SK-N-SH treated with all-trans-retinoic acid at 6 μM for 48 hours (cell line): ENCODE measurements at regions not wholly inside any gene's neighbourhood (a gene's known extent, or its start where the extent isn't known, plus 50 kb on each side); places are given as distances from the start of the nearest gene placed in this dataset.

Source experiments
- ATAC-seq: fragments of 200-7000 bp; cut with Tn5 transposase; 3 replicates; pipeline ENCODE4 v1.9.1; 2020; ENCODE audit warnings: mild to moderate bottlenecking, moderate library complexity
- ARNTL ChIP-seq: fragments of 450-650 bp; formaldehyde crosslinking; IDR thresholded peaks from 2 replicates; pipeline ENCODE4 v1.5.0; 2020; ENCODE audit warnings: low read depth, mild to moderate bottlenecking, moderate library complexity, borderline replicate concordance
- BACH2 ChIP-seq: fragments of 250-450 bp; sonication (Bioruptor Pico); IDR thresholded peaks from 2 replicates; pipeline ENCODE4 v1.9.0; 2021; ENCODE audit warnings: mild to moderate bottlenecking, borderline replicate concordance
- CSDC2 ChIP-seq: fragments of 250-450 bp; sonication (Bioruptor Pico); IDR thresholded peaks from 2 replicates; pipeline ENCODE4 v1.5.0; 2020; ENCODE audit warnings: mild to moderate bottlenecking, moderate library complexity
- ESRRG ChIP-seq: fragments of 250-450 bp; sonication (Bioruptor Pico); IDR thresholded peaks from 2 replicates; pipeline ENCODE4 v1.6.1; 2021; ENCODE audit warnings: mild to moderate bottlenecking
- GLIS3 ChIP-seq: fragments of 250-450 bp; sonication (Bioruptor Pico); IDR thresholded peaks from 2 replicates; pipeline ENCODE4 v1.5.0; 2020; ENCODE audit warnings: mild to moderate bottlenecking, moderate library complexity
- ISL1 ChIP-seq: fragments of 250-450 bp; sonication (Bioruptor Pico); IDR thresholded peaks from 2 replicates; pipeline ENCODE4 v2.1.2; 2022; ENCODE audit warnings: mild to moderate bottlenecking, moderate library complexity
- OSR1 ChIP-seq: fragments of 250-450 bp; sonication (Bioruptor Pico); IDR thresholded peaks from 2 replicates; pipeline ENCODE4 v1.8.0; 2022; ENCODE audit warnings: moderate library complexity, mild to moderate bottlenecking, inconsistent platforms
- POU6F1 ChIP-seq: fragments of 250-450 bp; sonication (Bioruptor Pico); IDR thresholded peaks from 2 replicates; pipeline ENCODE4 v1.8.0; 2021; ENCODE audit warnings: low read depth, mild to moderate bottlenecking, moderate library complexity, borderline replicate concordance
- PPARA ChIP-seq: fragments of 250-450 bp; sonication (Bioruptor Pico); IDR thresholded peaks from 2 replicates; pipeline ENCODE4 v1.5.0; 2020; ENCODE audit warnings: mild to moderate bottlenecking, borderline replicate concordance
- RARB ChIP-seq: fragments of 250-450 bp; sonication (Bioruptor Pico); IDR thresholded peaks from 2 replicates; pipeline ENCODE4 v1.8.0; 2021; ENCODE audit warnings: mild to moderate bottlenecking, moderate library complexity
- SNAI2 ChIP-seq: fragments of 250-450 bp; sonication (Bioruptor Pico); IDR thresholded peaks from 2 replicates; pipeline ENCODE4 v1.5.0; 2020; ENCODE audit warnings: mild to moderate bottlenecking, moderate library complexity
- TCF4 ChIP-seq: fragments of 250-450 bp; sonication (Bioruptor Pico); IDR thresholded peaks from 2 replicates; pipeline ENCODE4 v1.8.0; 2021; ENCODE audit warnings: mild to moderate bottlenecking, moderate library complexity, borderline replicate concordance
- TOX ChIP-seq: fragments of 250-450 bp; sonication (Bioruptor Pico); IDR thresholded peaks from 2 replicates; pipeline ENCODE4 v1.8.0; 2021; ENCODE audit warnings: mild to moderate bottlenecking, moderate library complexity, borderline replicate concordance
- TSHZ2 ChIP-seq: fragments of 250-450 bp; sonication (Bioruptor Pico); IDR thresholded peaks from 2 replicates; pipeline ENCODE4 v1.5.0; 2020; ENCODE audit warnings: mild to moderate bottlenecking, moderate library complexity
- ZC3H10 ChIP-seq: fragments of 250-450 bp; sonication (Bioruptor Pico); IDR thresholded peaks from 2 replicates; pipeline ENCODE4 v1.5.1; 2021; ENCODE audit warnings: mild to moderate bottlenecking, moderate library complexity
- ZFP3 ChIP-seq: fragments of 250-450 bp; sonication (Bioruptor Pico); IDR thresholded peaks from 2 replicates; pipeline ENCODE4 v1.5.0; 2020; ENCODE audit warnings: mild to moderate bottlenecking, moderate library complexity
- ZFP30 ChIP-seq: fragments of 450-650 bp; formaldehyde crosslinking; IDR thresholded peaks from 2 replicates; pipeline ENCODE4 v1.5.0; 2022; ENCODE audit warnings: mild to moderate bottlenecking, moderate library complexity
- ZNF565 ChIP-seq: fragments of 450-650 bp; formaldehyde crosslinking; conservative IDR thresholded peaks from 2 replicates; pipeline ENCODE4 v1.5.0; 2020; ENCODE audit warnings: low read depth, mild to moderate bottlenecking, moderate library complexity
- ZNF70 ChIP-seq: fragments of 450-650 bp; formaldehyde crosslinking; IDR thresholded peaks from 2 replicates; pipeline ENCODE4 v1.5.0; 2020; ENCODE audit warnings: mild to moderate bottlenecking, moderate library complexity
- ZNF8 ChIP-seq: fragments of 450-650 bp; formaldehyde crosslinking; IDR thresholded peaks from 2 replicates; pipeline ENCODE4 v1.5.0; 2020; ENCODE audit warnings: mild to moderate bottlenecking, moderate library complexity
- TF ChIP-seq, protein P1 (sequence below): fragments of 250-450 bp; sonication (Bioruptor Pico); IDR thresholded peaks from 2 replicates; pipeline ENCODE4 v1.8.0; 2020; ENCODE audit warnings: mild to moderate bottlenecking, moderate library complexity, borderline replicate concordance
- TF ChIP-seq, protein P2 (sequence below): fragments of 250-450 bp; sonication (Bioruptor Pico); IDR thresholded peaks from 2 replicates; pipeline ENCODE4 v1.5.1; 2020; ENCODE audit warnings: low read depth, mild to moderate bottlenecking, moderate library complexity
- TF ChIP-seq, protein P3 (sequence below): fragments of 250-450 bp; sonication (Bioruptor Pico); IDR thresholded peaks from 2 replicates; pipeline ENCODE4 v1.5.1; 2021; ENCODE audit warnings: mild to moderate bottlenecking, moderate library complexity

- no peak for TF ChIP-seq ZNF70 (CRISPR knock-in tag)
- no peak for TF ChIP-seq RARB (CRISPR knock-in tag)
- TF ChIP-seq PPARA (CRISPR knock-in tag): no peak
- TF ChIP-seq CSDC2 (CRISPR knock-in tag): no peak
- TF ChIP-seq ZFP3 (CRISPR knock-in tag): no peak
- TF ChIP-seq, protein P1, sequence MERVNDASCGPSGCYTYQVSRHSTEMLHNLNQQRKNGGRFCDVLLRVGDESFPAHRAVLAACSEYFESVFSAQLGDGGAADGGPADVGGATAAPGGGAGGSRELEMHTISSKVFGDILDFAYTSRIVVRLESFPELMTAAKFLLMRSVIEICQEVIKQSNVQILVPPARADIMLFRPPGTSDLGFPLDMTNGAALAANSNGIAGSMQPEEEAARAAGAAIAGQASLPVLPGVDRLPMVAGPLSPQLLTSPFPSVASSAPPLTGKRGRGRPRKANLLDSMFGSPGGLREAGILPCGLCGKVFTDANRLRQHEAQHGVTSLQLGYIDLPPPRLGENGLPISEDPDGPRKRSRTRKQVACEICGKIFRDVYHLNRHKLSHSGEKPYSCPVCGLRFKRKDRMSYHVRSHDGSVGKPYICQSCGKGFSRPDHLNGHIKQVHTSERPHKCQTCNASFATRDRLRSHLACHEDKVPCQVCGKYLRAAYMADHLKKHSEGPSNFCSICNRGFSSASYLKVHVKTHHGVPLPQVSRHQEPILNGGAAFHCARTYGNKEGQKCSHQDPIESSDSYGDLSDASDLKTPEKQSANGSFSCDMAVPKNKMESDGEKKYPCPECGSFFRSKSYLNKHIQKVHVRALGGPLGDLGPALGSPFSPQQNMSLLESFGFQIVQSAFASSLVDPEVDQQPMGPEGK (CRISPR knock-in tag): no peak
- no peak for TF ChIP-seq GLIS3 (CRISPR knock-in tag)
- no peak for TF ChIP-seq TOX (CRISPR knock-in tag)
- no peak for TF ChIP-seq ESRRG
- TF ChIP-seq ZNF565: no peak
- no peak for TF ChIP-seq ZC3H10
- no peak for TF ChIP-seq TCF4 (CRISPR knock-in tag)
- TF ChIP-seq SNAI2 (CRISPR knock-in tag): no peak
- TF ChIP-seq, protein P2, sequence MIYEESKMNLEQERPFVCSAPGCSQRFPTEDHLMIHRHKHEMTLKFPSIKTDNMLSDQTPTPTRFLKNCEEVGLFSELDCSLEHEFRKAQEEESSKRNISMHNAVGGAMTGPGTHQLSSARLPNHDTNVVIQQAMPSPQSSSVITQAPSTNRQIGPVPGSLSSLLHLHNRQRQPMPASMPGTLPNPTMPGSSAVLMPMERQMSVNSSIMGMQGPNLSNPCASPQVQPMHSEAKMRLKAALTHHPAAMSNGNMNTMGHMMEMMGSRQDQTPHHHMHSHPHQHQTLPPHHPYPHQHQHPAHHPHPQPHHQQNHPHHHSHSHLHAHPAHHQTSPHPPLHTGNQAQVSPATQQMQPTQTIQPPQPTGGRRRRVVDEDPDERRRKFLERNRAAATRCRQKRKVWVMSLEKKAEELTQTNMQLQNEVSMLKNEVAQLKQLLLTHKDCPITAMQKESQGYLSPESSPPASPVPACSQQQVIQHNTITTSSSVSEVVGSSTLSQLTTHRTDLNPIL (CRISPR knock-in tag): no peak
- TF ChIP-seq, protein P3, sequence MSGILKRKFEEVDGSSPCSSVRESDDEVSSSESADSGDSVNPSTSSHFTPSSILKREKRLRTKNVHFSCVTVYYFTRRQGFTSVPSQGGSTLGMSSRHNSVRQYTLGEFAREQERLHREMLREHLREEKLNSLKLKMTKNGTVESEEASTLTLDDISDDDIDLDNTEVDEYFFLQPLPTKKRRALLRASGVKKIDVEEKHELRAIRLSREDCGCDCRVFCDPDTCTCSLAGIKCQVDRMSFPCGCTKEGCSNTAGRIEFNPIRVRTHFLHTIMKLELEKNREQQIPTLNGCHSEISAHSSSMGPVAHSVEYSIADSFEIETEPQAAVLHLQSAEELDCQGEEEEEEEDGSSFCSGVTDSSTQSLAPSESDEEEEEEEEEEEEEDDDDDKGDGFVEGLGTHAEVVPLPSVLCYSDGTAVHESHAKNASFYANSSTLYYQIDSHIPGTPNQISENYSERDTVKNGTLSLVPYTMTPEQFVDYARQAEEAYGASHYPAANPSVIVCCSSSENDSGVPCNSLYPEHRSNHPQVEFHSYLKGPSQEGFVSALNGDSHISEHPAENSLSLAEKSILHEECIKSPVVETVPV (CRISPR knock-in tag): no peak
- TF ChIP-seq OSR1 (CRISPR knock-in tag): no peak
- TF ChIP-seq ARNTL (CRISPR knock-in tag): no peak
- no peak for ATAC-seq
Observed at GRCh38 chr12:5213336-5213735, 169.7 kb downstream of the KCNA5 start.

DNA sequence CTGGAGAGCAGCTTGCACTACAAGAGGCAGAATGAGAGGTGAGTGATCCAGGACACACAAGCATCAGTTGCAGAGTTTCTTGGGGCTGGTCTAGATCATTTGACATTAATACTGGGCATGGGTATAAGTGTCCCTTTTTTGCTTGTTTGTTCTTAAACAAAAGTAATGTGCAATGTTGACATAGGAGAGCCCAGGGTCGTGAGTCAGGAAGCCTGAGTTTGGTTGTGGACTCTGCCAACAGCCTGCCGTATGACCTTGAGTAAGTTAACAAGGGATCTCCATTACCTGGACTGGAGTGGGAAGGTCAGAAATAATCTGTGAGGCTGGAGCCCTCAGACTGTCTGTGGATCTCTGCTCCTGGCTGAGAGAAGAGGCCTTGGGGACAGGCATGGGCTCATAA, 170.3 kb downstream of the KCNA5 start:
- ATAC-seq: no peak
- TF ChIP-seq BACH2 (CRISPR knock-in tag) (no peak), GLIS3 (CRISPR knock-in tag) (no peak), ZNF8 (CRISPR knock-in tag) (no peak), OSR1 (CRISPR knock-in tag) (no peak), CSDC2 (CRISPR knock-in tag) (no peak), ZNF565 (no peak), TCF4 (CRISPR knock-in tag) (no peak), TSHZ2 (CRISPR knock-in tag) (no peak), RARB (CRISPR knock-in tag) (no peak), ZC3H10 (no peak), PPARA (CRISPR knock-in tag) (no peak), POU6F1 (CRISPR knock-in tag) (no peak), ISL1 (CRISPR knock-in tag) (no peak), ZFP30 (no peak), ESRRG (no peak), SNAI2 (CRISPR knock-in tag) (no peak)
- TF ChIP-seq, protein P2 (CRISPR knock-in tag): no peak
- TF ChIP-seq, protein P3 (CRISPR knock-in tag): no peak
